ENCODE measurements at regions not wholly inside any gene's neighbourhood (a gene's known extent, or its start where the extent isn't known, plus 50 kb on each side); places are given as distances from the start of the nearest gene placed in this dataset.

DNA sequence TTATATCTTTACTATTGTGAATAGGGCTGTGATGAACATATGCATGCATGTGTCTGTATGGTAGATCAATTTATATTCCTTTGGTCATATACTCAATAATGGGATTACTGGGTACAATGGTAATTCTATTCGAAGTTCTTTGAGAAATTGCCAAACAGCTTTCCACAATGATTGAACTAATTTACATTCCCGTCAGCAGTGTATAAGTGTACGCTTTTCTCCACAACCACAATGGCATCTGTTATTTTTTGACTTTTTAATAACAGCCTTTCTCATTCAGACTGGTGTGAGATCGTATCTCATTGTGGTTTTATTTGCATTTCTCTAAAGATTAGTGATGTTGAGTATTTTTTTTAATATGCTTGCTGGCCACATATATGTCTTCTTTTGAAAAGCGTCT lies 439.4 kb upstream of the KLHL4 start:
- no peak for TF ChIP-seq POLR2A (IDR thresholded peaks at IDR 0.05)
- TF ChIP-seq, protein P1, sequence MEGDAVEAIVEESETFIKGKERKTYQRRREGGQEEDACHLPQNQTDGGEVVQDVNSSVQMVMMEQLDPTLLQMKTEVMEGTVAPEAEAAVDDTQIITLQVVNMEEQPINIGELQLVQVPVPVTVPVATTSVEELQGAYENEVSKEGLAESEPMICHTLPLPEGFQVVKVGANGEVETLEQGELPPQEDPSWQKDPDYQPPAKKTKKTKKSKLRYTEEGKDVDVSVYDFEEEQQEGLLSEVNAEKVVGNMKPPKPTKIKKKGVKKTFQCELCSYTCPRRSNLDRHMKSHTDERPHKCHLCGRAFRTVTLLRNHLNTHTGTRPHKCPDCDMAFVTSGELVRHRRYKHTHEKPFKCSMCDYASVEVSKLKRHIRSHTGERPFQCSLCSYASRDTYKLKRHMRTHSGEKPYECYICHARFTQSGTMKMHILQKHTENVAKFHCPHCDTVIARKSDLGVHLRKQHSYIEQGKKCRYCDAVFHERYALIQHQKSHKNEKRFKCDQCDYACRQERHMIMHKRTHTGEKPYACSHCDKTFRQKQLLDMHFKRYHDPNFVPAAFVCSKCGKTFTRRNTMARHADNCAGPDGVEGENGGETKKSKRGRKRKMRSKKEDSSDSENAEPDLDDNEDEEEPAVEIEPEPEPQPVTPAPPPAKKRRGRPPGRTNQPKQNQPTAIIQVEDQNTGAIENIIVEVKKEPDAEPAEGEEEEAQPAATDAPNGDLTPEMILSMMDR (IDR thresholded peaks at IDR 0.05): no peak

Measured in breast epithelium (tissue), 3 donors.